Tibial nerve (tissue), 4 donors: ENCODE measurements at regions not wholly inside any gene's neighbourhood (a gene's known extent, or its start where the extent isn't known, plus 50 kb on each side); places are given as distances from the start of the nearest gene placed in this dataset.
"Not testable (repeated sequence)": the region's sequence is repeated elsewhere in the genome, so short reads cannot be mapped to it uniquely, and the experiment has no call there.

Experiments
- DNase-seq, 2 donors: peaks; one replicate each; pipeline ENCODE4 v3.0.0-alpha.2; 2019; ENCODE audit warnings: low spot score in 2 of 2
- H3K27ac ChIP-seq, 4 donors: fragments of 200-600 bp; sonication (generic) in 3 of 4; one replicate each; pipeline ENCODE4 v1.5.1; 2017 to 2019; ENCODE audit warnings: mild to moderate bottlenecking in 1 of 4
- H3K27me3 ChIP-seq, 2 donors: fragments of 200-600 bp; sonication (generic) in 1 of 2; one replicate each; pipeline versions ENCODE4 v1.5.1 to v1.6.0; 2017 to 2019
- H3K36me3 ChIP-seq, 3 donors: fragments of 200-600 bp; sonication (generic); one replicate each; pipeline ENCODE4 v1.5.1; 2018 to 2019
- H3K4me1 ChIP-seq, 4 donors: fragments of 200-600 bp; sonication (generic) in 3 of 4; one replicate each; pipeline ENCODE4 v1.5.1; 2017 to 2019
- H3K4me3 ChIP-seq, 4 donors: fragments of 200-600 bp; sonication (generic) in 3 of 4; one replicate each; pipeline ENCODE4 v1.5.1; 2017 to 2019; ENCODE audit warnings: mild to moderate bottlenecking in 1 of 4, moderate library complexity in 1 of 4
- H3K9me3 ChIP-seq, 4 donors: fragments of 200-600 bp; sonication (generic) in 3 of 4; one replicate each; pipeline ENCODE4 v1.5.1; 2017 to 2019
- CTCF ChIP-seq, 5 experiments: fragments of 200-600 bp in 3 of 5; fragments of 450-650 bp in 2 of 5; sonication (generic) in 3 of 5; IDR thresholded peaks; one replicate each; pipeline ENCODE4 v1.5.1; 2016 to 2019; ENCODE audit warnings: antibody characterized with exemption in 5 of 5, mild to moderate bottlenecking in 3 of 5, moderate library complexity in 2 of 5
- EP300 ChIP-seq, 2 donors: sonication (generic); formaldehyde crosslinking; IDR thresholded peaks; one replicate each; pipeline ENCODE4 v1.6.1; 2017; ENCODE audit warnings: antibody characterized with exemption in 2 of 2, mild to moderate bottlenecking in 1 of 2
- POLR2A ChIP-seq, 2 donors: fragments of 450-650 bp; IDR thresholded peaks; one replicate each; pipeline ENCODE4 v1.6.1; 2017; ENCODE audit warnings: antibody characterized with exemption in 2 of 2, mild to moderate bottlenecking in 2 of 2, moderate library complexity in 2 of 2
- WGBS, 2 donors: methylation state at CpG; one replicate each; pipeline ENCODE4 v1.1.5; 2018; 5-methylcytosine and 5-hydroxymethylcytosine counted together

GRCh38 chr2:53498210-53498609 lies 269.4 kb upstream of the CHAC2 start:
- no peaks in the 10 kb centered on the region for H3K36me3 ChIP-seq
- H3K27ac ChIP-seq: no peak overlapping the region
- TF ChIP-seq CTCF (IDR thresholded peaks at IDR 0.05): no peak
- TF ChIP-seq EP300 (IDR thresholded peaks at IDR 0.05): no peak
- no peak for TF ChIP-seq POLR2A (IDR thresholded peaks at IDR 0.05)
- WGBS, 2 donors: 65 to 67% methylated on average over 1 of the region's 1 CpG
- H3K27me3 ChIP-seq: no peaks in the 10 kb centered on the region
- no peaks in the 10 kb centered on the region for H3K4me1 ChIP-seq
- H3K4me3 ChIP-seq: no peak overlapping the region
- no peaks in the 10 kb centered on the region for H3K9me3 ChIP-seq
- DNase-seq: no peak

- no peaks in the 10 kb centered on the region for H3K36me3 ChIP-seq
- no peaks in the 10 kb centered on the region for H3K9me3 ChIP-seq
- no peak for TF ChIP-seq CTCF (IDR thresholded peaks at IDR 0.05)
- no peak for TF ChIP-seq EP300 (IDR thresholded peaks at IDR 0.05)
- TF ChIP-seq POLR2A (IDR thresholded peaks at IDR 0.05): no peak
- no peak overlapping the region for H3K4me3 ChIP-seq
- H3K27me3 ChIP-seq: no peaks in the 10 kb centered on the region
- no peaks in the 10 kb centered on the region for H3K4me1 ChIP-seq
- H3K27ac ChIP-seq: no peak overlapping the region
- DNase-seq: no peak
- 50 to 63% methylated on average over 1 of the region's 1 CpG for WGBS, 2 donors
These were observed 270.6 kb upstream of the CHAC2 start for GRCh38 chr2:53497020-53497419.

- Histone ChIP-seq H3K4me3 (no peak overlapping the region), H3K4me1 (no peaks in the 10 kb centered on the region), H3K27me3 (no peaks in the 10 kb centered on the region), H3K36me3 (no peaks in the 10 kb centered on the region), H3K27ac (no peak overlapping the region), H3K9me3 (no peaks in the 10 kb centered on the region)
- DNase-seq: no peak
- TF ChIP-seq POLR2A (IDR thresholded peaks at IDR 0.05): no peak
- no peak for TF ChIP-seq CTCF (IDR thresholded peaks at IDR 0.05)
- no peak for TF ChIP-seq EP300 (IDR thresholded peaks at IDR 0.05)
These were observed 274.4 kb upstream of the CHAC2 start for GRCh38 chr2:53493210-53493609.

GRCh38 chr2:53490659-53491058 lies 276.9 kb upstream of the CHAC2 start:
- Histone ChIP-seq H3K4me1 (peaks cover 0 to under 1% (median 0%) of the 10 kb centered on the region in 4 donors), H3K36me3 (no peaks in the 10 kb centered on the region), H3K27ac (no peak overlapping the region), H3K9me3 (no peaks in the 10 kb centered on the region), H3K27me3 (no peaks in the 10 kb centered on the region), H3K4me3 (no peak overlapping the region)
- TF ChIP-seq EP300 (IDR thresholded peaks at IDR 0.05) (no peak), POLR2A (IDR thresholded peaks at IDR 0.05) (no peak), CTCF (IDR thresholded peaks at IDR 0.05) (no peak)
- 31 to 42% methylated on average over 5 of the region's 5 CpGs for WGBS, 2 donors
- DNase-seq: peak in 1 of 2 donors; percentile 29

- 94 to 95% methylated on average over 14 to 15 of the region's 15 CpGs for WGBS, 2 donors
- H3K36me3 ChIP-seq, H3K9me3 ChIP-seq, DNase-seq, H3K4me1 ChIP-seq, H3K27ac ChIP-seq, H3K4me3 ChIP-seq, H3K27me3 ChIP-seq: not testable (repeated sequence)
These were observed 281.3 kb upstream of the CHAC2 start for GRCh38 chr2:53486185-53486899.
